Cardiac fibroblast (primary cell): ENCODE measurements at regions not wholly inside any gene's neighbourhood (a gene's known extent, or its start where the extent isn't known, plus 50 kb on each side); places are given as distances from the start of the nearest gene placed in this dataset.

Experiments
- DNase-seq, 2 donors: peaks; one replicate each; pipeline versions ENCODE4 v3.0.0 to v3.0.0-alpha.2; 2010; ENCODE audit warnings: low read depth in 2 of 2
- H3K4me3 ChIP-seq, 2 donors: replicated peaks in 1 of 2; 1 replicate in 1 of 2; 2 replicates in 1 of 2; pipeline ENCODE4 v1.5.1; 2011; ENCODE audit warnings: low read depth in 2 of 2, low read length in 2 of 2, mild to moderate bottlenecking in 2 of 2, moderate library complexity in 1 of 2
- TF ChIP-seq, protein P1 (sequence below): IDR thresholded peaks from one replicate; pipeline ENCODE4 v1.5.1; 2011; ENCODE audit warnings: low read depth, mild to moderate bottlenecking, low read length, inconsistent platforms

DNA sequence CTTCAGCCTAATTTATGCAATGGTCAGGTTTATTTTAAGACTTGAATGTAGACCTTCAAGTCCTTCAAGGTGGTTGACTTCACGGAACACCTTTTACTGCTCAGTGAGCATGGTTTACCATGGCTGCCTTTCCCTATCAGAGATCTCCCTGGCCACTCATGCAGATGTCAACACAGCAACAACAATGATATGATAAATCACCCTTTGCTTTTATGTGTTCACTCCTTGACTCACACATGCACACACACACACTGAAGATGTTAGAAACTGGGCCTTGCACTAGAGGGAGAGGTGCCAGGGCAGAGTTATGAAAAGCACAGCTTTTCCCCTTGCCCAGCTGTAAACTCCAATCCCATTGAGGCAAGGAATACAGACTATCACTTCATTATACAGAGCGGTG is 134.4 kb downstream of the WNT5A start:
- H3K4me3 ChIP-seq: no peak overlapping the region
- no peak for DNase-seq
- TF ChIP-seq, protein P1, sequence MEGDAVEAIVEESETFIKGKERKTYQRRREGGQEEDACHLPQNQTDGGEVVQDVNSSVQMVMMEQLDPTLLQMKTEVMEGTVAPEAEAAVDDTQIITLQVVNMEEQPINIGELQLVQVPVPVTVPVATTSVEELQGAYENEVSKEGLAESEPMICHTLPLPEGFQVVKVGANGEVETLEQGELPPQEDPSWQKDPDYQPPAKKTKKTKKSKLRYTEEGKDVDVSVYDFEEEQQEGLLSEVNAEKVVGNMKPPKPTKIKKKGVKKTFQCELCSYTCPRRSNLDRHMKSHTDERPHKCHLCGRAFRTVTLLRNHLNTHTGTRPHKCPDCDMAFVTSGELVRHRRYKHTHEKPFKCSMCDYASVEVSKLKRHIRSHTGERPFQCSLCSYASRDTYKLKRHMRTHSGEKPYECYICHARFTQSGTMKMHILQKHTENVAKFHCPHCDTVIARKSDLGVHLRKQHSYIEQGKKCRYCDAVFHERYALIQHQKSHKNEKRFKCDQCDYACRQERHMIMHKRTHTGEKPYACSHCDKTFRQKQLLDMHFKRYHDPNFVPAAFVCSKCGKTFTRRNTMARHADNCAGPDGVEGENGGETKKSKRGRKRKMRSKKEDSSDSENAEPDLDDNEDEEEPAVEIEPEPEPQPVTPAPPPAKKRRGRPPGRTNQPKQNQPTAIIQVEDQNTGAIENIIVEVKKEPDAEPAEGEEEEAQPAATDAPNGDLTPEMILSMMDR: no peak

DNA sequence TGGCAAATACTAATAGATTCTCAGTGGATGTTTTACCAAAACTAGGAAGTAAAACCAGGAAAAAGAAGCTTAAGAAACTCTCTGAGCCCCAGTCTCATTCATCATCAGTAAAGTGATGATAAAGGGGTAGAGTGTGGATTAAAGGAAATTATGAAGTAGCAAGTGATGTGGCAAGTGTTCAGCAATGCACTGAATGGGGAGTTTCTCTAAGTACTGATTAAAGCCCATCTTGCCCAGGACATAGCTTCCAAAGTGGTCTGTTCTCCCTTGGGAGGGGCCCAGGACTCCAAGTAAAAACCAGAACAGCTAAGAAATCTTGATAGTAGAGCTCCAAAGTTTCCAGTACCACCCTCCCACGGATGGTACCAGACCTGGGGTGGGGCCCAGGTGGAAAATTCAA is 137.3 kb downstream of the WNT5A start:
- DNase-seq: no peak
- TF ChIP-seq, protein P1: no peak
- no peak overlapping the region for H3K4me3 ChIP-seq

DNA sequence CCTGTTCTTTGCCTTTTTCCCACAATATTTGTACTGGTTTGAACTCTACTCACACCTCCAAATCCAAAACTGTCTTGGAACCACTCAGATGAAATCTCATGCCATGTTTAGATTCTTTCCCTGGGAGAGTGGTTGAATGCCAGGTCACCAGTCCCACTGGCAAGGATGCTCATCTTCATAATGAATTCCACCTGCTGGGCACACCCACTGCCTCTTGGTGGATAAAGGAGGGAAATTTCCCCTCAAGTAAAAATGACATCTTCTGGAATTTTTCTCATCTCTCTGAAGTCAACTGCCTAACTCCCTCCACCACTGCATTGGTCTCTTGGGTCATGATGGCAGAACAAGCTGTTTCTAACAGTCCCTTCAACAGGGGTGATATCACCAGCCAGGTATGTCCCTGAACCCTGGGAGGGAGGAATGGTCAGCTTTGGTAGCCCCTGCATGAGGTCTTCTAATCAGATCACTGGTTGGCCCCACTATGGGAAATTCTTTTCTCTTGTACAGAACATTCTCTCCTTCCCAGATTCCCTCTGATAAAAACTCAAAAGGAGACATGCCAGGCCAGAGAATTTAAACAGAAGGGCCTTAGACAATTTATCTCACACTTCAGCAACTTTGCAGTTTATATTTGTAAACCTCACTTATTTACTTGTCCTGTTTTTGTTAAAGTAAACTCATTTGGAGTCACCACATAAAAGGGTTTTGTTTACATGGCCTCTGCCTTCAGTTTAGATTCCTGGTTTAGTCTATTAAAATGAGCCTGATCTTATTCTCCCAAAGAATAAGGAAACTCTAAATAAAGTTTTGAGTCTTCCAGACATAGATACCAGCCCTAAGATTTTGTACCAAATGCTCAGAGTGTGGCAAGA is 143.4 kb downstream of the WNT5A start:
- peak in 1 of 2 donors; percentile 65 for DNase-seq
- H3K4me3 ChIP-seq: no peak overlapping the region
- TF ChIP-seq, protein P1: no peak

DNA sequence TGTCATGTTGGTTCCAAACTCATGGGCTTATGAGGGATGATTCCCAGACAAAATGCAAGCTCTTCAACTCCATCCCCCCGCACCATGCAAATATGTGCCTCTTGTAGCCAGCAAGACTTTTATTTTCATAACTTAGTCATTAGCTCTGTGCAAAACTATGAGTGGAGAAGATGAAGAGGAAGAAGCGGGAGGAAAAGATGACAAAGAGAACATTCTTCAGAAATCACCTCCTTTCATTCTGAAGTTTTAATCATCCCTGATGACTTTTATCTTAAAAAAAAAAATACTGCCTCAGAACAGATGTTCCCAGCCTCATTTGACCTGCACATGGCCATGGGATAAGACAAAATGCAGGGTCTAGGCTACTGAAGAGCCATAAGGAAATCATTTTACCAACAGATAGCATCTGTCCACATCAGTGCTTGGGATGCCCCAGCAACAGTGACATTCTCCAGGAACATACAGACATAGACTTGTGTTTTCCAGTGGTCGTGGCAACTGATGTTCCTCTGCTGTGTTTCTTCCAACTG is 145.5 kb downstream of the WNT5A start:
- DNase-seq: peak in 1 of 2 donors; percentile 57
- H3K4me3 ChIP-seq: no peak overlapping the region
- TF ChIP-seq, protein P1: no peak

DNA sequence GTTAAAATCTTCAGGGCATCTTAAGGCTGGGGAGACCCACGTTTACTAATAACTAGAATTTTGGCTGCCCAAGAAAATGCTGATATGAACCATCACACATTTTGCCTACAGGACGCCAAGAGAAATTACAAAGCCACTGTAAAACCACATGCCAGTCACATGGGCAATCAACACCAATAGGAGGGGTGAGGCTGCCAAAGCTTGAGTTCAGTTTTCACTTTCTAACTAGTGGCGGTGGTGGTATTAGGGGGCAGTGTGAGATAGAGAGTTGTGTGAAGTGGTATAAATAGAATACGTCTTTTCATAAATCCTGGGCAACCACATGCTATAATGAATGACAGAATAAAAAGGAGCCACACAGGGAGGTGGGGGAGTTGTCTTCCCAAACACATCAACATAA is 147.3 kb downstream of the WNT5A start:
- no peak overlapping the region for H3K4me3 ChIP-seq
- no peak for DNase-seq
- TF ChIP-seq, protein P1: no peak

DNA sequence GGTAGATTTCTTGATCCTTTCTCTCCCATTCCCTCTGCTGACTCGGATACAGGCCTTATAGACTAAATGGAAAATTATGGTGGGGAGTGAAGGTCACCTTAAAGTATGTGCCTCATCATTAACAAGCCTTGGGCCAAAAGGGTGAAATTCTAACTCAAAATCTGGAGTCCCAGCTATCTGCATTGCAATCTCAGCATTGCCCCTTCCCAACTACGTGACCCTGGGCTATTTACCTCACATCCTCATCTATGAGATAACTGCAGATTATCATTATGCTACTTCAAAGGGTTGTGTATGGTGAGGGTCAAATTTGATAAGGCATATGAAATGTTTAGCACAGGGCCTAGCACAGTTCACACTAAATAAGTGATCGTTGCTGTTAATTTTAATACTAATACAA is 147.7 kb downstream of the WNT5A start:
- DNase-seq: no peak
- H3K4me3 ChIP-seq: no peak overlapping the region
- TF ChIP-seq, protein P1: no peak
